SK-N-SH (cell line): ENCODE measurements at regions not wholly inside any gene's neighbourhood (a gene's known extent, or its start where the extent isn't known, plus 50 kb on each side); places are given as distances from the start of the nearest gene placed in this dataset.

Experiments used
- CTCF ChIA-PET: fragments of 300-600, 350-600 bp; formaldehyde crosslinking; extraction: SDS; loops from one replicate; lab custom pipeline; 2021; lab: Yijun Ruan, JAX
- POLR2A ChIA-PET: fragments of 350-600 bp; sonication (Branson Sonifier 250); formaldehyde crosslinking; extraction: SDS; loops from one replicate; lab custom pipeline; 2020; ENCODE audit warnings: antibody characterized with exemption, inconsistent platforms; lab: Yijun Ruan, JAX
- DNase-seq: peaks from one replicate; pipeline ENCODE4 v3.0.0; 2012
- H2AFZ ChIP-seq: fragments of 200-600 bp; sonication (generic); 2 replicates; pipeline ENCODE4 v1.8.1; 2016; ENCODE audit warnings: antibody characterized with exemption, mild to moderate bottlenecking, low read depth
- H3F3A ChIP-seq: fragments of 200-600 bp; sonication (generic); replicated peaks from 2 replicates; pipeline ENCODE3; 2016; ENCODE audit warnings: antibody characterized with exemption, mild to moderate bottlenecking; ENCODE audit not compliant: insufficient read depth
- H3K27ac ChIP-seq, 2 experiments: fragments of 200-500 bp in 1 of 2; fragments of 200-600 bp in 1 of 2; sonication (Bioruptor generic) in 1 of 2; sonication (generic), shearing (Covaris generic) in 1 of 2; 2 replicates each; pipeline versions ENCODE4 v1.5.1 to v1.6.1; 2014 to 2016; ENCODE audit warnings: low read depth in 2 of 2, inconsistent platforms in 1 of 2, low read length in 1 of 2, mild to moderate bottlenecking in 1 of 2, mixed read lengths in 1 of 2
- H3K27me3 ChIP-seq: fragments of 200-600 bp; sonication (generic), shearing (Covaris generic); 2 replicates; pipeline ENCODE4 v1.6.1; 2016; ENCODE audit warnings: mixed run types; ENCODE audit not compliant: insufficient read depth
- H3K36me3 ChIP-seq, 2 experiments: fragments of 200-500 bp in 1 of 2; fragments of 200-600 bp in 1 of 2; sonication (Bioruptor generic) in 1 of 2; sonication (generic) in 1 of 2; replicated peaks in 1 of 2; 2 replicates each; pipeline versions ENCODE3 to v1.5.1; 2014 to 2016; ENCODE audit warnings: low read length in 1 of 2, mild to moderate bottlenecking in 1 of 2; ENCODE audit not compliant: insufficient read depth in 2 of 2, control insufficient read depth in 1 of 2
- H3K4me1 ChIP-seq, 2 experiments: fragments of 200-500 bp in 1 of 2; fragments of 200-600 bp in 1 of 2; sonication (Bioruptor generic) in 1 of 2; sonication (generic), shearing (Covaris generic) in 1 of 2; 2 replicates each; pipeline versions ENCODE4 v1.5.1 to v1.6.1; 2014 to 2016; ENCODE audit warnings: low read depth in 1 of 2, low read length in 1 of 2, mixed run types in 1 of 2; ENCODE audit not compliant: insufficient read depth in 2 of 2, control insufficient read depth in 1 of 2
- H3K4me2 ChIP-seq: fragments of 200-600 bp; sonication (generic), shearing (Covaris generic); 2 replicates; pipeline ENCODE4 v1.6.1; 2017; ENCODE audit warnings: mixed run types
- H3K4me3 ChIP-seq, 2 experiments: fragments of 200-500 bp in 1 of 2; fragments of 200-600 bp in 1 of 2; sonication (Bioruptor generic) in 1 of 2; sonication (generic), shearing (Covaris generic) in 1 of 2; 2 replicates each; pipeline versions ENCODE4 v1.5.1 to v1.8.1; 2014 to 2016; ENCODE audit warnings: low read depth in 2 of 2, inconsistent platforms in 1 of 2, low read length in 1 of 2, mild to moderate bottlenecking in 1 of 2, mixed read lengths in 1 of 2, moderate library complexity in 1 of 2
- H3K79me2 ChIP-seq: fragments of 200-600 bp; sonication (generic); 2 replicates; pipeline ENCODE4 v1.8.1; 2017; ENCODE audit warnings: mild to moderate bottlenecking; ENCODE audit not compliant: insufficient read depth
- H3K9ac ChIP-seq: fragments of 200-600 bp; sonication (generic); 2 replicates; pipeline ENCODE4 v1.6.1; 2017; ENCODE audit warnings: mixed run types
- H3K9me2 ChIP-seq: fragments of 200-600 bp; sonication (generic); 2 replicates; pipeline ENCODE4 v1.6.1; 2017; ENCODE audit warnings: mixed run types
- H3K9me3 ChIP-seq: fragments of 200-600 bp; sonication (generic); 2 replicates; pipeline ENCODE4 v1.6.1; 2017; ENCODE audit warnings: mixed run types, mild to moderate bottlenecking, moderate library complexity
- H4K20me1 ChIP-seq: fragments of 200-600 bp; sonication (generic); 2 replicates; pipeline ENCODE4 v1.6.1; 2017; ENCODE audit warnings: mild to moderate bottlenecking, mixed run types; ENCODE audit not compliant: insufficient read depth
- ELF1 ChIP-seq: IDR thresholded peaks from 2 replicates; pipeline ENCODE4 v1.4.0; 2012
- EP300 ChIP-seq, 2 experiments: IDR thresholded peaks; 2 replicates each; pipeline versions ENCODE4 v1.4.0 to v1.6.1; 2012; ENCODE audit warnings: borderline replicate concordance in 1 of 2, low read depth in 1 of 2, low read length in 1 of 2
- EZH2phosphoT487 ChIP-seq: fragments of 200-600 bp; sonication (generic); IDR thresholded peaks from 2 replicates; pipeline ENCODE4 v1.6.1; 2017; ENCODE audit warnings: low read depth, mixed run types, mild to moderate bottlenecking, antibody characterized with exemption, moderate library complexity, borderline replicate concordance
- FOXJ3 ChIP-seq: sonication (generic); formaldehyde crosslinking; IDR thresholded peaks from 2 replicates; pipeline ENCODE4 v1.5.1; 2020; ENCODE audit warnings: mild to moderate bottlenecking, missing genetic modification reagents
- FOXM1 ChIP-seq: IDR thresholded peaks from 2 replicates; pipeline ENCODE4 v1.4.0; 2012; ENCODE audit warnings: low read depth, mild to moderate bottlenecking
- GATA2 ChIP-seq: sonication (generic); formaldehyde crosslinking; IDR thresholded peaks from 2 replicates; pipeline ENCODE4 v1.5.0; 2020; ENCODE audit warnings: mild to moderate bottlenecking, missing genetic modification reagents
- NRF1 ChIP-seq: IDR thresholded peaks from 2 replicates; pipeline ENCODE4 v1.6.1; 2012; ENCODE audit warnings: low read depth, mild to moderate bottlenecking, low read length
- POLR2AphosphoS5 ChIP-seq: IDR thresholded peaks from 2 replicates; pipeline ENCODE4 v1.6.1; 2012; ENCODE audit warnings: low read depth, low read length
- RAD21 ChIP-seq: IDR thresholded peaks from 2 replicates; pipeline ENCODE4 v1.6.1; 2012; ENCODE audit warnings: mild to moderate bottlenecking, low read length
- RCOR1 ChIP-seq: fragments of 150-350 bp; IDR thresholded peaks from 2 replicates; pipeline ENCODE4 v1.6.1; 2017; ENCODE audit warnings: antibody characterized with exemption, low read length
- REST ChIP-seq: IDR thresholded peaks from 2 replicates; pipeline ENCODE4 v1.6.1; 2012; ENCODE audit warnings: mild to moderate bottlenecking, low read depth, low read length, moderate library complexity
- RFX5 ChIP-seq: IDR thresholded peaks from 2 replicates; pipeline ENCODE4 v1.6.1; 2012; ENCODE audit warnings: mild to moderate bottlenecking, improper control_type of control experiment, low read length
- SIN3A ChIP-seq: IDR thresholded peaks from 2 replicates; pipeline ENCODE4 v1.6.1; 2012; ENCODE audit warnings: low read depth, mild to moderate bottlenecking, low read length, moderate library complexity, borderline replicate concordance
- SMC3 ChIP-seq: IDR thresholded peaks from 2 replicates; pipeline ENCODE4 v1.6.1; 2012; ENCODE audit warnings: low read depth, low read length, improper control_type of control experiment
- TAF1 ChIP-seq: IDR thresholded peaks from 2 replicates; pipeline ENCODE4 v1.6.1; 2012; ENCODE audit warnings: low read depth, mild to moderate bottlenecking, low read length, moderate library complexity, borderline replicate concordance
- TCF12 ChIP-seq: IDR thresholded peaks from 2 replicates; pipeline ENCODE4 v1.4.0; 2012
- TEAD4 ChIP-seq: IDR thresholded peaks from 2 replicates; pipeline ENCODE4 v1.4.0; 2012; ENCODE audit warnings: mild to moderate bottlenecking, borderline replicate concordance; ENCODE audit not compliant: insufficient read depth
- USF1 ChIP-seq: IDR thresholded peaks from 2 replicates; pipeline ENCODE4 v1.4.0; 2012; ENCODE audit warnings: low read depth, borderline replicate concordance
- WGBS: methylation state at CpG from one replicate; pipeline ENCODE4 v1.1.6; 2017; ENCODE audit warnings: low lambda C conversion rate; 5-methylcytosine and 5-hydroxymethylcytosine counted together
- TF ChIP-seq, protein P1 (sequence below): fragments of 150-350 bp; IDR thresholded peaks from 2 replicates; pipeline ENCODE4 v1.6.1; 2017; ENCODE audit warnings: antibody characterized with exemption, low read length, low read depth, borderline replicate concordance
- TF ChIP-seq, protein P2 (sequence below): fragments of 150-350 bp; IDR thresholded peaks from 2 replicates; pipeline ENCODE4 v1.6.1; 2016; ENCODE audit warnings: mild to moderate bottlenecking, low read depth, low read length
- TF ChIP-seq, protein P3 (sequence below): IDR thresholded peaks from 2 replicates; pipeline ENCODE4 v1.4.0; 2012; ENCODE audit warnings: low read depth

DNA sequence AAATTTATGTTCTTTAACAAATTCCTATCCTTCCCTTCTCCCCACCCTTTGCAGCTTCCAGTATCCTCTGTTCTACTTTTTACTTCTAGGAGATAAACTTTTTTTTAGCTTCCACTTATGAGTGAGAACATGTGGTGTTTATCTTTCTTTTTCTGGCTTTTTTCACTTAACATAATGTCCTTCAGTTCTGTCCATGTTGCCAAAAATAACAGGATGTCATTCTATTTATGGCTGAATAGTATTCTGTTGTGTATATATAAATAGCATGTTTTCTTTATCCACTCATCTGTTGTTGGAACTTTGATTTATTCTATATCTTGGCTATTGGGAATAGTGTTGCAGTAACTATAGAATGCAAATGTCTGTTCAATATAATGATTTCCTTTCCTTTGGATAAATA, 1191.2 kb downstream of the CNTNAP5 start:
- ChIA-PET POLR2A (no interaction called here), CTCF (no interaction called here)
- H3K9me2 ChIP-seq = no peaks in the 10 kb centered on the region
- no peak for TF ChIP-seq SMC3
- TF ChIP-seq POLR2AphosphoS5 = no peak
- TF ChIP-seq USF1 = no peak
- no peak for TF ChIP-seq RFX5
- TF ChIP-seq, protein P1, sequence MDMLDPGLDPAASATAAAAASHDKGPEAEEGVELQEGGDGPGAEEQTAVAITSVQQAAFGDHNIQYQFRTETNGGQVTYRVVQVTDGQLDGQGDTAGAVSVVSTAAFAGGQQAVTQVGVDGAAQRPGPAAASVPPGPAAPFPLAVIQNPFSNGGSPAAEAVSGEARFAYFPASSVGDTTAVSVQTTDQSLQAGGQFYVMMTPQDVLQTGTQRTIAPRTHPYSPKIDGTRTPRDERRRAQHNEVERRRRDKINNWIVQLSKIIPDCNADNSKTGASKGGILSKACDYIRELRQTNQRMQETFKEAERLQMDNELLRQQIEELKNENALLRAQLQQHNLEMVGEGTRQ = no peak
- no peak for TF ChIP-seq TAF1
- TF ChIP-seq ELF1 = no peak
- no peak for DNase-seq
- no peak overlapping the region for H2AFZ ChIP-seq
- H3F3A ChIP-seq = no peaks in the 10 kb centered on the region
- no peaks in the 10 kb centered on the region for H3K9me3 ChIP-seq
- no peak overlapping the region for H3K4me3 ChIP-seq
- H3K9ac ChIP-seq = no peak overlapping the region
- H3K79me2 ChIP-seq = no peaks in the 10 kb centered on the region
- no peak overlapping the region for H3K4me2 ChIP-seq
- H3K27me3 ChIP-seq = no peaks in the 10 kb centered on the region
- H3K27ac ChIP-seq = no peak overlapping the region
- H3K36me3 ChIP-seq = no peaks in the 10 kb centered on the region
- no peaks in the 10 kb centered on the region for H4K20me1 ChIP-seq
- H3K4me1 ChIP-seq = no peaks in the 10 kb centered on the region

GRCh38 chr2:125224188-125224587, 1199.1 kb downstream of the CNTNAP5 start:
- H3K4me2 ChIP-seq = no peak overlapping the region
- no peak for DNase-seq
- CTCF ChIA-PET = no interaction called here
- no peak for TF ChIP-seq USF1
- no peak for TF ChIP-seq TCF12
- no peak for TF ChIP-seq FOXM1
- TF ChIP-seq RCOR1 = no peak
- no peak for TF ChIP-seq TEAD4
- TF ChIP-seq, protein P1 = no peak
- TF ChIP-seq, protein P2, sequence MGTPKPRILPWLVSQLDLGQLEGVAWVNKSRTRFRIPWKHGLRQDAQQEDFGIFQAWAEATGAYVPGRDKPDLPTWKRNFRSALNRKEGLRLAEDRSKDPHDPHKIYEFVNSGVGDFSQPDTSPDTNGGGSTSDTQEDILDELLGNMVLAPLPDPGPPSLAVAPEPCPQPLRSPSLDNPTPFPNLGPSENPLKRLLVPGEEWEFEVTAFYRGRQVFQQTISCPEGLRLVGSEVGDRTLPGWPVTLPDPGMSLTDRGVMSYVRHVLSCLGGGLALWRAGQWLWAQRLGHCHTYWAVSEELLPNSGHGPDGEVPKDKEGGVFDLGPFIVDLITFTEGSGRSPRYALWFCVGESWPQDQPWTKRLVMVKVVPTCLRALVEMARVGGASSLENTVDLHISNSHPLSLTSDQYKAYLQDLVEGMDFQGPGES = no peak
- no peak for TF ChIP-seq RAD21
- no peak for TF ChIP-seq SIN3A
- TF ChIP-seq EP300 (IDR thresholded peaks at IDR 0.05; ENCODE audit: borderline replicate concordance in 1 of 2, low read depth in 1 of 2, low read length in 1 of 2) = no peak
- TF ChIP-seq REST = no peak
- TF ChIP-seq, protein P3, sequence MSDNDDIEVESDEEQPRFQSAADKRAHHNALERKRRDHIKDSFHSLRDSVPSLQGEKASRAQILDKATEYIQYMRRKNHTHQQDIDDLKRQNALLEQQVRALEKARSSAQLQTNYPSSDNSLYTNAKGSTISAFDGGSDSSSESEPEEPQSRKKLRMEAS = no peak
- TF ChIP-seq GATA2 (CRISPR knock-in tag) = no peak
- TF ChIP-seq FOXJ3 (CRISPR knock-in tag) = no peak
- TF ChIP-seq EZH2phosphoT487 = no peak
- TF ChIP-seq NRF1 = no peak
- no peak for TF ChIP-seq ELF1

More at GRCh38 chr2:125224188-125224587, 1199.1 kb downstream of the CNTNAP5 start:
- no peaks in the 10 kb centered on the region for H3K4me1 ChIP-seq
- no peak overlapping the region for H3K4me3 ChIP-seq
- H3K9ac ChIP-seq = no peak overlapping the region
- no peak overlapping the region for H2AFZ ChIP-seq
- H4K20me1 ChIP-seq = no peaks in the 10 kb centered on the region
- no peaks in the 10 kb centered on the region for H3K27me3 ChIP-seq
- H3K9me3 ChIP-seq = no peaks in the 10 kb centered on the region
- no peaks in the 10 kb centered on the region for H3K79me2 ChIP-seq
- H3K9me2 ChIP-seq = no peaks in the 10 kb centered on the region
- no peak overlapping the region for H3K27ac ChIP-seq
- POLR2A ChIA-PET = no interaction called here
- H3F3A ChIP-seq = no peaks in the 10 kb centered on the region
- no peaks in the 10 kb centered on the region for H3K36me3 ChIP-seq
- 21% methylated on average over 4 of the region's 6 CpGs for WGBS
